Upper lobe of left lung (tissue), 4 donors: ENCODE measurements at regions not wholly inside any gene's neighbourhood (a gene's known extent, or its start where the extent isn't known, plus 50 kb on each side); places are given as distances from the start of the nearest gene placed in this dataset.

Experiments used
- POLR2A ChIP-seq, 4 donors: fragments of 450-650 bp; IDR thresholded peaks; one replicate each; pipeline ENCODE4 v1.5.1; 2016 to 2017; ENCODE audit warnings: antibody characterized with exemption in 4 of 4, mild to moderate bottlenecking in 2 of 4
- POLR2AphosphoS5 ChIP-seq, 2 donors: sonication (generic); formaldehyde crosslinking; IDR thresholded peaks; one replicate each; pipeline ENCODE4 v1.5.1; 2017; ENCODE audit warnings: antibody characterized with exemption in 2 of 2
- TF ChIP-seq, protein P1 (sequence below), 6 experiments: fragments of 450-650 bp in 4 of 6; fragments of 200-600 bp in 2 of 6; sonication (generic) in 2 of 6; IDR thresholded peaks; one replicate each; pipeline ENCODE4 v1.5.1; 2016 to 2019; ENCODE audit warnings: antibody characterized with exemption in 6 of 6

DNA sequence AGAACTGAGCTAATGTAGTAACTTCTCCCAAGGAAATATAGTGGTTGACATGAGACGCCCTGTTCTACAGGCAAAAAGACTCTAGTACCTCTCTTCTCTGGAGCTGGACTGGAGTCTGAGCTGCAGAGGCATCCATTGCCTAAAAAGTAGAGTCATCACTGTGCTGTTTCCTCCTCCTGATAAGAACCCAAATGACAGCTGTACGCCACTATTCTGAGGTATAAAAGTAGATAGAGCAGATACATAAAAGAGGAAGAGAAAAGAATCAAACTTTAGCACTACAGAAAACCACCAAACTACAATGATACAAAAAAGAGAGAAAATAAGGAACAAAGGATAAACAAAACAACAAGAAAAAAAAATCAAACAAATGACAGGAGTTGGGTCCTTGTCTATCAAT is 1568.8 kb downstream of the PLA2G4A start:
- TF ChIP-seq, protein P1, sequence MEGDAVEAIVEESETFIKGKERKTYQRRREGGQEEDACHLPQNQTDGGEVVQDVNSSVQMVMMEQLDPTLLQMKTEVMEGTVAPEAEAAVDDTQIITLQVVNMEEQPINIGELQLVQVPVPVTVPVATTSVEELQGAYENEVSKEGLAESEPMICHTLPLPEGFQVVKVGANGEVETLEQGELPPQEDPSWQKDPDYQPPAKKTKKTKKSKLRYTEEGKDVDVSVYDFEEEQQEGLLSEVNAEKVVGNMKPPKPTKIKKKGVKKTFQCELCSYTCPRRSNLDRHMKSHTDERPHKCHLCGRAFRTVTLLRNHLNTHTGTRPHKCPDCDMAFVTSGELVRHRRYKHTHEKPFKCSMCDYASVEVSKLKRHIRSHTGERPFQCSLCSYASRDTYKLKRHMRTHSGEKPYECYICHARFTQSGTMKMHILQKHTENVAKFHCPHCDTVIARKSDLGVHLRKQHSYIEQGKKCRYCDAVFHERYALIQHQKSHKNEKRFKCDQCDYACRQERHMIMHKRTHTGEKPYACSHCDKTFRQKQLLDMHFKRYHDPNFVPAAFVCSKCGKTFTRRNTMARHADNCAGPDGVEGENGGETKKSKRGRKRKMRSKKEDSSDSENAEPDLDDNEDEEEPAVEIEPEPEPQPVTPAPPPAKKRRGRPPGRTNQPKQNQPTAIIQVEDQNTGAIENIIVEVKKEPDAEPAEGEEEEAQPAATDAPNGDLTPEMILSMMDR (IDR thresholded peaks at IDR 0.05), result no peak
- TF ChIP-seq POLR2AphosphoS5 (IDR thresholded peaks at IDR 0.05) (no peak), POLR2A (IDR thresholded peaks at IDR 0.05) (no peak)
